IPS DF 6.9 (cell line): ENCODE measurements at regions not wholly inside any gene's neighbourhood (a gene's known extent, or its start where the extent isn't known, plus 50 kb on each side); places are given as distances from the start of the nearest gene placed in this dataset.
A peak's percentile ranks its signal among the peaks of the same experiment; 100 is the strongest.

Experiments
- DNase-seq: peaks from one replicate; pipeline ENCODE4 v3.0.0-alpha.2; 2013; ENCODE audit warnings: low read depth, low spot score
- H3K27ac ChIP-seq: one replicate; pipeline ENCODE4 v1.5.1; 2013; ENCODE audit warnings: low read length, control low read depth
- H3K27me3 ChIP-seq: 2 replicates; pipeline ENCODE4 v1.6.1; 2013; ENCODE audit warnings: mild to moderate bottlenecking, low read length; ENCODE audit not compliant: control insufficient read depth, insufficient read depth
- H3K36me3 ChIP-seq: 2 replicates; pipeline ENCODE4 v1.6.1; 2013; ENCODE audit warnings: low read length; ENCODE audit not compliant: control insufficient read depth, insufficient read depth
- H3K4me1 ChIP-seq: 2 replicates; pipeline ENCODE4 v1.6.1; 2013; ENCODE audit warnings: low read length; ENCODE audit not compliant: control insufficient read depth, insufficient read depth
- H3K4me3 ChIP-seq: 2 replicates; pipeline ENCODE4 v1.5.1; 2013; ENCODE audit warnings: mild to moderate bottlenecking, low read length
- H3K9me3 ChIP-seq: 2 replicates; pipeline ENCODE4 v1.6.1; 2013; ENCODE audit warnings: low read length, inconsistent platforms; ENCODE audit not compliant: control insufficient read depth, insufficient read depth
- WGBS: extraction: QIAGEN DNeasy Blood & Tissue Kit; methylation state at CpG from one replicate; pipeline ENCODE4 v1.1.7; 2013; ENCODE audit warnings: mixed read lengths, missing lambda C conversion rate; ENCODE audit not compliant: insufficient read length, insufficient coverage; 5-methylcytosine and 5-hydroxymethylcytosine counted together

- WGBS: no CpG with 5 or more reads among the region's 4 CpGs
- Histone ChIP-seq H3K36me3 (no peaks in the 10 kb centered on the region), H3K4me1 (no peaks in the 10 kb centered on the region), H3K4me3 (no peak overlapping the region), H3K9me3 (no peaks in the 10 kb centered on the region), H3K27me3 (no peaks in the 10 kb centered on the region), H3K27ac (no peak overlapping the region)
- DNase-seq: no peak
Measured at GRCh38 chrX:106436691-106437090, 175.1 kb upstream of the RADX start.

GRCh38 chrX:106437407-106437806 is 174.4 kb upstream of the RADX start:
- DNase-seq: no peak
- Histone ChIP-seq H3K27me3 (no peaks in the 10 kb centered on the region), H3K27ac (no peak overlapping the region), H3K4me3 (no peak overlapping the region), H3K36me3 (no peaks in the 10 kb centered on the region), H3K4me1 (no peaks in the 10 kb centered on the region), H3K9me3 (no peaks in the 10 kb centered on the region)
- WGBS: no CpG with 5 or more reads among the region's 3 CpGs

- H3K9me3 ChIP-seq: no peaks in the 10 kb centered on the region
- no peaks in the 10 kb centered on the region for H3K4me1 ChIP-seq
- no CpG with 5 or more reads among the region's 2 CpGs for WGBS
- no peak overlapping the region for H3K27ac ChIP-seq
- H3K27me3 ChIP-seq: no peaks in the 10 kb centered on the region
- H3K4me3 ChIP-seq: no peak overlapping the region
- H3K36me3 ChIP-seq: no peaks in the 10 kb centered on the region
- no peak for DNase-seq
Measured at GRCh38 chrX:106450405-106450804, 161.4 kb upstream of the RADX start.

- no peaks in the 10 kb centered on the region for H3K9me3 ChIP-seq
- no peaks in the 10 kb centered on the region for H3K36me3 ChIP-seq
- 100% methylated on average over 1 of the region's 2 CpGs for WGBS
- no peak overlapping the region for H3K4me3 ChIP-seq
- no peaks in the 10 kb centered on the region for H3K27me3 ChIP-seq
- no peaks in the 10 kb centered on the region for H3K4me1 ChIP-seq
- no peak overlapping the region for H3K27ac ChIP-seq
- DNase-seq: no peak
Measured at GRCh38 chrX:106451933-106452332, 159.8 kb upstream of the RADX start.

GRCh38 chrX:106454991-106455390 is 156.8 kb upstream of the RADX start:
- no peak overlapping the region for H3K27ac ChIP-seq
- DNase-seq: no peak
- no peak overlapping the region for H3K4me3 ChIP-seq
- H3K9me3 ChIP-seq: no peaks in the 10 kb centered on the region
- WGBS: no CpG with 5 or more reads among the region's 1 CpG
- no peaks in the 10 kb centered on the region for H3K36me3 ChIP-seq
- no peaks in the 10 kb centered on the region for H3K4me1 ChIP-seq
- no peaks in the 10 kb centered on the region for H3K27me3 ChIP-seq

GRCh38 chrX:106457802-106458201 is 154.0 kb upstream of the RADX start:
- H3K4me3 ChIP-seq: no peak overlapping the region
- DNase-seq: no peak
- H3K9me3 ChIP-seq: no peaks in the 10 kb centered on the region
- no peaks in the 10 kb centered on the region for H3K36me3 ChIP-seq
- H3K27me3 ChIP-seq: no peaks in the 10 kb centered on the region
- no CpG with 5 or more reads among the region's 1 CpG for WGBS
- no peak overlapping the region for H3K27ac ChIP-seq
- H3K4me1 ChIP-seq: no peaks in the 10 kb centered on the region

GRCh38 chrX:106467422-106467821 is 144.4 kb upstream of the RADX start:
- Histone ChIP-seq H3K4me1 (no peaks in the 10 kb centered on the region), H3K27ac (no peak overlapping the region), H3K9me3 (no peaks in the 10 kb centered on the region), H3K4me3 (no peak overlapping the region), H3K27me3 (no peaks in the 10 kb centered on the region), H3K36me3 (no peaks in the 10 kb centered on the region)
- peak; percentile 1 for DNase-seq
- WGBS: no CpG with 5 or more reads among the region's 15 CpGs

GRCh38 chrX:106467943-106468342 is 143.8 kb upstream of the RADX start:
- Histone ChIP-seq H3K4me1 (no peaks in the 10 kb centered on the region), H3K27ac (no peak overlapping the region), H3K4me3 (no peak overlapping the region), H3K9me3 (no peaks in the 10 kb centered on the region), H3K36me3 (no peaks in the 10 kb centered on the region), H3K27me3 (no peaks in the 10 kb centered on the region)
- no peak for DNase-seq
- WGBS: no CpG with 5 or more reads among the region's 2 CpGs

- Histone ChIP-seq H3K27me3 (no peaks in the 10 kb centered on the region), H3K4me3 (no peak overlapping the region), H3K9me3 (no peaks in the 10 kb centered on the region), H3K4me1 (no peaks in the 10 kb centered on the region), H3K36me3 (no peaks in the 10 kb centered on the region), H3K27ac (no peak overlapping the region)
- no CpG with 5 or more reads among the region's 11 CpGs for WGBS
- DNase-seq: no peak
Measured at GRCh38 chrX:106468433-106468832, 143.3 kb upstream of the RADX start.

GRCh38 chrX:106479920-106480319 is 131.9 kb upstream of the RADX start:
- no peaks in the 10 kb centered on the region for H3K9me3 ChIP-seq
- H3K4me1 ChIP-seq: no peaks in the 10 kb centered on the region
- WGBS: no CpG with 5 or more reads among the region's 3 CpGs
- no peaks in the 10 kb centered on the region for H3K36me3 ChIP-seq
- no peak overlapping the region for H3K27ac ChIP-seq
- no peak overlapping the region for H3K4me3 ChIP-seq
- no peaks in the 10 kb centered on the region for H3K27me3 ChIP-seq
- DNase-seq: no peak

GRCh38 chrX:106481341-106481740 is 130.4 kb upstream of the RADX start:
- Histone ChIP-seq H3K4me3 (no peak overlapping the region), H3K36me3 (no peaks in the 10 kb centered on the region), H3K27ac (no peak overlapping the region), H3K27me3 (no peaks in the 10 kb centered on the region), H3K4me1 (no peaks in the 10 kb centered on the region), H3K9me3 (no peaks in the 10 kb centered on the region)
- DNase-seq: no peak
- no CpG with 5 or more reads among the region's 1 CpG for WGBS
